HG03103 (cell line): ENCODE measurements at regions not wholly inside any gene's neighbourhood (a gene's known extent, or its start where the extent isn't known, plus 50 kb on each side); places are given as distances from the start of the nearest gene placed in this dataset.

Experiments
- ATAC-seq: cut with Tn5 transposase; IDR thresholded peaks from one replicate; pipeline ENCODE4 v1.9.1; 2021; ENCODE audit warnings: low read depth; ENCODE audit not compliant: unreplicated experiment

- no peak for ATAC-seq
Measured at GRCh38 chr10:78925800-78926319, 142.9 kb upstream of the ZMIZ1 start.

GRCh38 chr10:78927257-78927995 is 141.3 kb upstream of the ZMIZ1 start:
- ATAC-seq, result no peak

- no peak for ATAC-seq
Measured at GRCh38 chr10:78928330-78928729, 140.4 kb upstream of the ZMIZ1 start.

GRCh38 chr10:78929541-78929940 is 139.2 kb upstream of the ZMIZ1 start:
- no peak for ATAC-seq

GRCh38 chr10:78931321-78932053 is 137.3 kb upstream of the ZMIZ1 start:
- no peak for ATAC-seq

- ATAC-seq, result no peak
Measured at GRCh38 chr10:78932054-78932386, 136.7 kb upstream of the ZMIZ1 start.

- no peak for ATAC-seq
Measured at GRCh38 chr10:78932861-78933260, 135.9 kb upstream of the ZMIZ1 start.

GRCh38 chr10:78933828-78934531 is 134.8 kb upstream of the ZMIZ1 start:
- ATAC-seq, result no peak

GRCh38 chr10:78934532-78934898 is 134.3 kb upstream of the ZMIZ1 start:
- ATAC-seq, result no peak

- ATAC-seq, result no peak
Measured at GRCh38 chr10:78934994-78935602, 133.7 kb upstream of the ZMIZ1 start.

- ATAC-seq, result no peak
Measured at GRCh38 chr10:78935697-78936407, 132.9 kb upstream of the ZMIZ1 start.

GRCh38 chr10:78936412-78937342 is 132.1 kb upstream of the ZMIZ1 start:
- ATAC-seq, result no peak

GRCh38 chr10:78937393-78937792 is 131.4 kb upstream of the ZMIZ1 start:
- no peak for ATAC-seq

- no peak for ATAC-seq
Measured at GRCh38 chr10:78937800-78938694, 130.7 kb upstream of the ZMIZ1 start.

- ATAC-seq, result no peak
Measured at GRCh38 chr10:78938695-78939672, 129.8 kb upstream of the ZMIZ1 start.

- ATAC-seq, result no peak
Measured at GRCh38 chr10:78942091-78942501, 126.7 kb upstream of the ZMIZ1 start.

- no peak for ATAC-seq
Measured at GRCh38 chr10:78944723-78945312, 123.9 kb upstream of the ZMIZ1 start.
